Stimulated activated CD4-positive, alpha-beta T cell treated with anti-CD3 and anti-CD28 coated beads, Interleukin-4, amount 100 ng/mL, for 4 hours (primary cell): ENCODE measurements at regions not wholly inside any gene's neighbourhood (a gene's known extent, or its start where the extent isn't known, plus 50 kb on each side); places are given as distances from the start of the nearest gene placed in this dataset.

Experiments
- DNase-seq, 2 experiments: peaks; one replicate each; pipeline ENCODE4 v3.0.0-alpha.2; 2020

DNA sequence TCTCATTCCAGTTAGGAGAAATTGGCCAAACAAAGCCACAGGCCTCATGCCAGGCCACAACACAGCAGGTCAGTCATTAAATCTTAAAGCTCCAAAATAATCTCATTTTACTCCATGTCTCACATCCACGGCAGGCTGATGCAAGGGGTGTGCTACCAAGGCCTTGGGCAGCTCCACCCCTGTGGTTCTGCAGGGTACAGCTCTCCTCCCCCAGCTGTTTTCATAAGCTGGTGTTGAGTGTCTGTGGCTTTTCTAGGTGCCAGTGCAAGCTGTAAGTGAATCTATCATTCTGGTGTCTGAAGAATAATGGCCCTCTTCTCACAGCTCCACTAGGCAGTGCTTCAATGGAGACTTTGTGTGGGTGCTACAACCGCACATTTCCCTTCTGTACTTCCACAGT is 949.2 kb downstream of the TECRL start:
- no peak for DNase-seq

DNA sequence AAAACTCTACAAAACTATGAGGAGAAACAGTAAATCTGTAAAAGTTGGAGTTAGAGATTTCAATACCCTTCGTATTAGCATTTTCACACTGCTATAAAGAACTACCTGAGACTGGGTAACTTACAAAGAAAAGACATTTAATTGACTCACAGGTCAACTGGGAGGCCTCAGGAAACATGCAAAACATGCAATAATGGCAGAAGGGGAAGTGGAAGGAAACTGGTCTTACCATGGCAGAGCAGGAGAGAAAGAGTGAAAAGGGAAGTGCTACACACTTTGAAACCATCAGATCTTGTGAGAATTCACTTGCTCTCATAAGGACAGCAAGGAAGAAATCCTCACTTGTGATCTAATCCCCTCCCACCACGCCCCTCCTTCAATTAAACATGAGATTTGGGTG is 949.9 kb downstream of the TECRL start:
- no peak for DNase-seq

DNA sequence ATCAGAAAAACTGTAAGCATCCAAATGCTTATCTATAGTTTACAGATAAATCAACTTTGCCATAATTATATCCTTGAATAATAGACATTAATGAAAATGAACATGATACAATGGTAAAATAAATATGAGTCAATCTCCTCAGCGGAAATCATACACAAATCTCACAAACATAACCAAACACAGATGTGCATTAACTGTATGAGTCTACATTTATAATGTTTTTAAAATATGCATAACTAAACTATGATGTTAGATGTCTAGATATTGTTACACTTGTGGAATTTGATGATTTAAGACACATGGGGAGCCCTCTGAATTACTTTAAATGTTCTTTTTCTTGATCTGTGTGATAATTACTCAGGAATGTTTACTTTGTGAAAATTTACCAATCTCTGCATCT is 951.2 kb downstream of the TECRL start:
- DNase-seq: no peak

DNA sequence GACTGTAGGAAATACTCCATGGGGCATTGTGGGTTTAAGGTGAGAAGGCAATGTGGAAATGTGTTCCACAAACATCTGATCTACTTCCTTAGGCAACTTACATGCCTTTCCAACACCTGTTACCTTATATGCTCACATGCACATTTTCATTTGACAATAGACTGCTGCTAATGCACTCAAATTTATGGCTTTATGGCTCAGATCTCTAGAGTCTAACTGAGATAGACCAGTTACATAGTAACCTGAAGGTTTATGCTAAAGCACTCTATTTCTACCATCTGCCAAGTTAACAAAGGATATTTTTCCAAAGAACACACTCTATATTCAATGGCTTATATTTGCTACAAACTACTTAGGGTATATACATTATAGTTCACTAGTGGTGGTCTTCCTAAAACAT is 969.0 kb downstream of the TECRL start:
- no peak for DNase-seq

DNA sequence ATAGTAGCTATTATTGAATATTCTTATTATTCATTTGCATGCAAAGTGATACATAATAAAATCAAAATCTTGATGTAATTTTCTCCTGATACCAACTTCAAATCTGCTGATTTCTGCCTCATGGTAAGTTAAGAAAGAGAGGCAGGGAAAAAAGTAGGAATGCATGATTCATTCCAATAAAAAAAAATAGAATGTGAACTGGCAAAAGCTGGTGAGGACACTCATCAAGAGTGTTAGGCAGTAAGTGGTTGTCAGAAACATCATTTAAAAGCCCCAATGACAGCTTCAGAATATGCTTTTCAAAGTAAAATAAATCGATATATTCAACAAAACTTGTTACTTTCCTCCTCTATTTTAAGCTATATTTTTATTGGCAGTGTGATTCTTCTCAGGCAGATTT is 979.1 kb downstream of the TECRL start:
- no peak for DNase-seq

DNA sequence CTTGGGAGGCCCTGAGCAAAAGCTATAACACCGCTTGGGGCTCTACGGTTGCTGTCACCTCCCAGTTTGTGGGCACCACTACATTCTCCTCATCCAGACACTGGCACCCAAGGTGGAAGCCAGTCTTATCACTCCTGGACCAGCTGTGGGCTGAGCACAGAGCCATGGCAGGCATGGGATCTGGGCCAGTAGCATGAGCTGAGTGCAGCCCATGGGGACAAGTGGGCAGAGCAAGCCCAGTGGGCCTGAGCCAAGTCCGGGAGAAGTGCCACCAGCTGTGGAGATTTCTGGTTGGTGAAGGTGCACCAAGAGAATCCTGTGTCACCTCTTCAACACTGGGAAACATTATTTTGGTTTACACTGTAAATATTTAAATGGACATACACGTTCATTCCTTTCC is 1013.0 kb downstream of the TECRL start:
- no peak for DNase-seq

DNA sequence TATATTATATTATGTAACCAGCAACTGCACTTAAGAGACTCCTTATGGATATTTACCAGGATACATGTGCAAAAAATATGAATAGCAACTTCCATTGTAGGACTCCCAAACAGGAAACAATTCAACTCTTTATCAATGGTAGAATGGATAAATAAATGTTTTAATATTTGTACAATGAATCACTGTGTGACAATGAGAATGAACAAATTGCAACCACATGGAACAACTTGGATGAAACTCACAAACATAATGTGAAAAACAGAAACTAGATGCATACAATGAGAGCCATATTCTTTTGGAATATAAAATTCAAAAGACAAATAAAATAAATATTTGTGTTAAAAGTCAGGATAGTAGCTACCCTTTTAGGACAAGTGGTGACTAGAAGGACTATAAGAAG is 1015.7 kb downstream of the TECRL start:
- DNase-seq: no peak

DNA sequence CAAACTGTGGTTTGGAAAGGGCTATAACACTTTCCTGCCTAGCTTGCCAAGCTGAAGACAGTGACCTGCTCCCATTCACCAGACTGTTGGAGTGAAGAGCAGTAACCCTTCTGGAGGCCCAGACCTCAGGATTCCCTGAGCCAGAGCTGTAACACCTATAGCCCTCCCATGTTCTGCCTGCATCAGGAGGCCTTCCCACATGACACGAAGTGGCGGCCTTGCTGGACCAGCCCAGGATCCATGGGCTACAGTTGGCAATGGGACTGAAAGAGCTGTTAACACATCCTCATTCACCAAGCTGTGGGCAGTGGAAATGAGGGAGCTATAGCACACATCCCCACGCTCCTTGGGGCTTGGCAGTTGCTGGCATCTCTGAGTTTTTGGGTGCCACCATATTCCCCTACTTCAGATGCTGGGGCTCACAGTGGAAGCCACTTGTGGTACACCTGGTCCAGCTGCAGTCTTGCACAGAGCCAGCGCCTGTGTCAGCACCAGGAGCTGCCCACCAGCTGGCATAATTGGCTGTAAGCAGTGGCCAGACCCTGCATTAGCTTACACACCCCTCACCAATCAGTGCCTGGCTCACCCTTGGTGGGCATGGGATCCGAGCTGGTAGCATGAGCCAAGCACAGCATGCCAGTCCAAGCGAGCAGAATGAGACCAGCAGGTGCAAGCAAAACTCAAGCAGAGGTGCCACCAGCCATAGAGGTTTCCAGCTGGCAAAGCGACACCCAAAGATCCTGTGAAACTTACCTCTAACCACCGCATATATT is 1029.3 kb downstream of the TECRL start:
- DNase-seq: no peak

DNA sequence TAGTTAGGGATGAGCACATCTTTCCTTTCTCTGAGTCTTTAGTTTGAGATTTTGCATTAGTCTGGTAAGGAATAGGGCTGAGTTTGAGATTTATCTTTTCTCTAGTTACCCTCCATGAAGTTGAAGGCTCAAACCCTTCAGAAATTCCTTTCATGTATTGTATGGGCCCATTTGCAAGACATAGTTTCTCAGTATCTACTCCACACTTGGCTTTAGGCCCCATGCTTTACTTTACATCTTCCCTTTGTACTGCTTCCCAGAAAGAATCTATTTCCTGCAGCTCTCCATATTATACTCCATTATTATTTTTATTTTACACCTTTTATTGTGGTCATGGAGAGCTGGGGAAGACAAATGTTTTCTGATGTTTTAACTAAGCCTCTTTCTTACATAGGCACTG is 1038.2 kb downstream of the TECRL start:
- no peak for DNase-seq

DNA sequence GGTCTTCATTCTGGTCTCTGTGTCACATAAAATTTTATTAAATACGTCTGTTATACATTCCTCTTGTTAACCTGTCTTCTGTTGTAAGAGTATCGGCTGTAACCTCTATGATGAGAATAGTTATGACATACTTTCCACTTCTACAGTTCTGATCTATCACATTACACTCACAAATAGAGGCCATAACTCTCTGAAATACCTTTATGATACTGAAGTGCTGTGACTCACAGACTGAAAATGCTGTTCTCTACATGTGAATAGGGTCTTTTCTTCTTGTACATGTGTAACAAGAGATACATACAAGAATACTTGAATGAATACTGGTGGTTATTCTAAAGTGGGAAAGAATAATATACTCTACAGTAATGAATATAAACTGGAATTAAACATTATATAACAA is 1047.6 kb downstream of the TECRL start:
- no peak for DNase-seq

DNA sequence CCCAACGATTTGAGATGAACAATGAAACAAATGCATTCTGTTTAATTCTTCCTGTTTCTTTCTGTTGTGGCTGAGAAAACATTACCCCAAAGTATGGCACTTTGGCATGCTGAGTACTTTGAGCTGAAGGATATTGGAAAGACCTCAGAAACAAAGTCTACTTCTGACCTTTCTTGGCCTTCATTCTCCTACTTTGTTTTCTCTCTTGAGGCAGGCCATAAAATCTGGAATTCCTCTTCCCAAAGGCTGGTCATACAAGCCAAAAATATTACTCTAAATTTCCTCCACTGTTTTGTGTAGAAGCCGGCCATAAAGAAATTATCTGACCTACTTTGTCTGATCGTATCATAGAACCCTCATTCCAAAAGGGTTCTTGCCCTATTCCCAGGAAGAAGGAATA is 1048.2 kb downstream of the TECRL start:
- no peak for DNase-seq

DNA sequence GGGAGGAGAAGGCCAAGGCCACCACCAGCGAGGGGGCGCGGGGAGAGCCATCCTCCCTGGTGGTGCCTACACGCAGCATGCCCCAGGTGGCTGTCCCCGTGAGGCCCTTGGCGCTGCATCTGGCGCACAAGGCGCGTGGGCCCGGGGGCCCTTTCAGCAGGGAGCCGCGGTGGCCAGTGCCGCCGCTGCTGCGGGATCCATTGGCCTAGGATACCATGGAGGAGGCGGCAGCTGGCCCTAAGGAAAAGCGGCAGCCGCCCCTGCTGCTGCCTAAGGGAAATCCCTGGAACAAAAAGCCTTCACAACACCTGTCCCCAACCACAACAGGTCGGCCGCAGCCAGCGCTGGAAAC is 1059.6 kb downstream of the TECRL start:
- DNase-seq: no peak

DNA sequence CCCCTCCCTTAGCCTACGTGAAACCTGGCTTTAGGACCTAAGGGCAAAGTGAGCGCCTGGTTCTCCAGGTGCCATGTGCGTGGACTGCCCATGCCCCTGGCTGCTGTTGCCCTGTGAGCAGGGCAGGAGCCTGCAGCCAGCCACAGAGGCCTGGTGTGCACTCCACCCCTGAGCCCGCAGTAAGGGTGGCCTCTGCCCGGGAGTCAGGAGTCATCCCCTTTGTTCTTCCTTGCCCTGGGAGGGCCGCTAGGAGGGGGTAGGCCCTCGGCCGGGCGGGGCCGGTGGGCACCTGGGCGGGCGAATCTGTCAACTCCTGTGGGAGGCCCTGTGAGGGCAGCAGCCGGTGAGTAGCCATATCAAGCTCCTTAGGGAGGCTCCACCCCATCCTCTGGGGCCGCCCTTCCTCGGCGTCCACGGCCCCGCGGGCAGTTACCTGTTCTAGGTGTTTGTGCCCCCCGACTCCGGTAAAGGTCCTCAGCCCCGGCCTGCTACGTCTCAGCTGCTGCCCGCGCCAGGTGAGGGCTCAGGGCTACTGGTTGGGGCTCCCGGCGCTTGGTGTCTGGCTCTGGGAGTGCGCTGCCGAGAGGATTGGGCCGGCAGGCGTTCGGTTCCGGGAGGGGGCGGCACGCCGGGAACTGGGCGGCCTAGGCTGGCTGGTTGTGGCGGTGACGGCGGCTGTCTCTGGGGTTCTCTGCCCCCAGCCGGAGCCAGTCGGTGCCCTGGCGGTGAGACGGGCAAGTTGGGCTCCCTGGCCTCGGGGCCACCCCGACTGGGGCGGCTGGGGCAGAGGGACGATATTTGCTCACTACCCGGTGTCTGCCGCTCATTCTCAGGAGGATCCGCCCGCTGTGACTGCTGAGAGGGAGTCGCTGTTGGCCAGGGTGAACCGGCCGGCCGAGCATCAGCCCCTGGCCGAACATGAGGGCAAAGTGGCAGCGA is 1060.2 kb downstream of the TECRL start:
- DNase-seq: no peak

DNA sequence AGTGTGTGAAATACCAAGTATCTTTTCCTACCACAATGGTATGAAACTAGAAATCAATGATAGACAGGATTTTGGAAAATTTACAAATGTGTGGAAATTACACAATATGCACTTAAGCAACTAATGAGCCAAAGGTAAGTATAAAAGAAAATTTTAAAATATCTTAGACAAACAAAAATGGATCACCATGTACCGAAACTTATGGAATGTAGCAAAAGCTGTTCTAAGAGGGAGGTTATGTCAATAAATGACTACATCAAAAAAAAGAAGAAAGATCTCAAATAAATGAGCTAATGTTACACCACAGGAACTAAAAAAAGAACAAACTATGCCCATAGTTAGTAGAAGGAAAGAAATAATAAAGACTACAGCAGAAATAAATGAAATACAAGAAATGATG is 1084.1 kb downstream of the TECRL start:
- DNase-seq: no peak

DNA sequence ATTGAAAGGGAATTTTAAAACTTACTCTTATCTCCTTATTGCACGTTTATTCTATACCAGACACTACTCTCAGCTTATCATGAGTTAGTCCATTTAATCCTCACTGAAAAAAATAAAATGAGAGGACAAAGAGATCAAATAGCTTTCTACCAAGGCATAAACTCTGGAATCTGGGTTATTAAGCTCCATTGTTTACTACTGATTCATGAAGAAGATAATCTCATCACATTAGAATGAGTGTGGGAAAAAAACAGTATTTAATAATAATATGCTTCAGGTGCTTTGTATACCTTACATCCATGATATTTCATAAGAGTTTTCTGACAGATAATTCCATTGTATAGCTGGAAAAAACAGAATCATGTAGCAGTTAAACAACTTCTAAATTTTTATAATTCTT is 1092.6 kb downstream of the TECRL start:
- no peak for DNase-seq

DNA sequence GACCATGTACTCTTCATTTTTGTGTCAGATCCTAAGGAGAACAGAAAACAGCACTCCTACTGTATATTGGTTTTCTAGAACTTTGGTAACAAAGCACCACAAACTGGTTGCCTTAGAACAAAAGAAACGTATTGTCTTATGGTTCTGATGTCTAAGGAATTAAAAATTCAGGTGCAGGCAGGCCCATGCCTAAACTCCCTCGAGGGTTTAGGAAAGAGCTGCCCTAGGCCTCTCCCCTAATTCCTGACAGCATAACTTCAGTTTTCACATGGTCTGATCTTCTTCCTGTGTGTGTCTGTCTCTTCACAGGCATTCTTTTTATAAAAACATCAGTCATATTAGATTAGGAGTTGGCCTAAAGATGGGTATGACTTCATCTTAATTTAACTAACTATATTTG is 1093.6 kb downstream of the TECRL start:
- DNase-seq: no peak

DNA sequence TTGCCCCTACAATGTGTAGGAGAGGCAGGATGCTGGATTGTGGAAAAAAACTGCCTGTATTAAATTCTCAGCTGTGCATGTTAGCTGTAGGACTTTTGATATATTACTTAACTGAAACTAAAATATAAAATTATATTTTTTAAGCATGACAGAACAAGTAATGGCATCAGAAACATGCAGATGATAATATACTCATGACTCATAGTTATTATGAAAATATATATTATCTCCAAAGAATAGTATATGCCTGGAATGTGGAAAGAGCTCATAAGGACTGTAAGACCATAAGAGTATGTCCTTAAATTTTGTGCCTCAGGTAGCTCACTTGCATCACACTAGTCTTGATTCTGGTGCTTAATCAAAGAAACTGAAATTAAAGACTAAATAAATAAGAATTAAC is 1100.6 kb downstream of the TECRL start:
- DNase-seq: no peak

DNA sequence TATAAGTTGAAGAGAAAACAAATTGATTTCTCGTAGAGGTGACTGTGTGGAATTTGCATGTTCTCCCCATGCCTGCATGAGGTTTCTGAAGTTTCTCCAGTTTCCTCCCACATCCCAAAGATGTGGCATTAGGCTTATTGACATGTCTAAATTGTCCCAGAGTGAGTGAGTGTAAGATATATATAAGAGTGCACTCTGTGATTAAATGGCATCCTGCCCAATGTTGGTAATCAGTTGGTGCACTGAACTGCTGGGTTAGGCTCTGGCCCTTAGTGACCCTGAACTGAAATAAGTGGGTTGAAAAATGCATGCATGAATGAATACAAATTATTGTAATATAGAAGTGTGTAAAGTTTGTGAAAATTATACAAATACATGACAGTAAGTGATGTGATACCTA is 1106.5 kb downstream of the TECRL start:
- DNase-seq: no peak

DNA sequence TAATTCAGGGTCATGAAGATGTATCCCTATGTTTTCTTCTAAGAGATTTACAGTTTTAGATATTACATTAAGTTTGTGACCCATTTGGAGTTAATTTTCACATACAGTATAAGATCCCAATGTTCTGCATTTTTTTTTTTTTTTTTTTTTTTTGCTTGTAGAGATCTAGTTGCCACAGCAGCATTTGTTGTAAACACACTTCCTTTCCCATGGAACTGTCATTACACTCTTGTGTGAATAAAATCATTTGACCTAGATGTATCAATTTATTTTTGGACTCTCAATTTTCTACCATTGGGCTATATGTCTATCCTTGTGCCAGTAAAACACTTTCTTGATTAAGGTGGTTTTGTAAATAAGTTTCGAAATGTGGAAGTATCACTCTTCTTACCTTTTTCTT is 1107.2 kb downstream of the TECRL start:
- DNase-seq: no peak

DNA sequence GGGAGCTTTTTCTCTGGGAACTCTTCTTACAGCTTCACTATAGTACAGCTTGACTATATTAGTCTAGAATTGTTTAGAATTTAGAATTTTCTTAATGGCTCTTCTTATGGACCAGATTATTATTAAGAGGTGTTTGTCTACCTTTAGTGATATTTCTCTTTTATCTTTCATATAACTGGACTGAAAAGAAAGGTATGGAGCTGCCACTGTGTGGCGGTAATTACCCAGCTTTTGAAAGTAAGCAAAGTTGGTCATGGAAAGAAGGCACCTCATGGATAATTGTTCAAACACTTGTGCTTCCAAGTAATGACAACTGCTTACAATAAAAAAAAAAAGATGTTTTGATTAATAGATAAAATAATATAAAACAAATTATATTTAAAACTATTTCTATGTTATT is 1112.5 kb downstream of the TECRL start:
- no peak for DNase-seq

DNA sequence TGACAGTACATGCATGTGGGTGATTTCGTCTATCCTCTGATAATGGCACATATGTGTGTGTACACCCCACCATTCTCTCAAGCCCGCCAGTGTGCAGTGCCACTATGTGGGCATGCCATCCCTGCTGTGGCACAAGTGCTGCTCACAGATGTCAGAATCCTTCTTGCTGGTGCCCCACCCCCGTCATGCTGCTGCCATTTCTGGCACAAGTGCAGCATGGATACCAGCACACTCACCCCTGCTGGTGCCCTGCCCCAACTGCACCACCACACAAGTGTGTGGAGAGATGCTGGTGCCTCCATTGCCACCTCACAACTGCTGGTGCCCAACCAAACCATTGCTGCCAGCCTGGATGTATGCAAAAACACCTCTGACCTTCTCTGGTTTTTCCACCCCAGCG is 1133.8 kb downstream of the TECRL start:
- DNase-seq: no peak

DNA sequence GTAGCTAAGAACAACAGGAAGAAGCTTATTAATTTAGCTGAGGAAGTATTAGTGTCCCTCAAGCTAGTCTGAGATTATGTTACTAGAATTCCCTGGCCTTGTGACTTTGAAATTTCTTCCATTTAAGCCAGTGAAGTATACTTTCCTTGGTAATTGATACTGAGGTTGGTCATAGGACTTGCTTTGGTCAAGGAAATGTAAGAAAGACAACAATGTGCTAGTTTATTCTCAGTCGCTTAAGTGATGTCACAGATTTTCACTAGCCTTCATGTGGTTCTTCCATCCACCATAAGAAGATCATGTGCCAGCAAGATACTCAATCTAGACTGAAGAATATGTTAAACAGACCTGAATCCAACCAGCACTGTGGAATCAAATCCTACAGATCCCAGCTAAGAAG is 1140.1 kb downstream of the TECRL start:
- no peak for DNase-seq

DNA sequence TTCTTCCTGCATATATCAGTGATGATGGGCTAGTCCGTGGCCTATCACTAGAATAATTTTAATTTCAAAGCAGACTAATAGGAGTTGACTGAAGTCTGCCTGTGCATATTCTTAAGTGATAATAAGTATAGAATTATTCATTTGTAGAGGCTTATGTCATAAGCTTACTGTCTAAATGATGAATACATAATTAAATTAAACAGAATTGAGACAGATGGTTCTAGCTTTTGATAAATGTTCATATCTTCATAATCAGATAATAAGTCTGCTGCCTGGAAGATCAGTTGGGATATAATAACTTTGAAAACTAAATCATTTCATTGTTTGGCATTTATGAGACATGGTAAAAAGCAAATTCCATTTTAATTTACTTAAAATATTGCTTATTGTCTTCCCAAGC is 1175.6 kb downstream of the TECRL start:
- no peak for DNase-seq

DNA sequence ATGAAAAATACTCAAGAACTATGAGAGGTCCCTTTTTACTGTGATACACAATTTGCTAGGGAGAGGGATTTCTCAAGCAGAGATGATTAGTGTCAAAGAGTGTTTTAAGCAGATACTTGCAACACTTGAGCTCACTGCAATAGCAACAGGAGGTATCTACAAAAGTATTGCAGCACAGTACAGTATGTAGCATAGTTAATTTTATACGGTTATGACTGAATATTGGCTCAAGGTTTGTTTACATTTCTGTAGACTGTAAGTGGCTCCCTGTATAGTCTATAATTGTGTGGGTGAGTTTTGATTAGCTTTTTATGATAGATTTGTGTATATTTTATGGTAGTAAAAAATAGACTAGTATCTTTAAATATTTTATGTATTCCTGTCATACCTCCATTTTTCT is 1177.2 kb downstream of the TECRL start:
- DNase-seq: no peak

DNA sequence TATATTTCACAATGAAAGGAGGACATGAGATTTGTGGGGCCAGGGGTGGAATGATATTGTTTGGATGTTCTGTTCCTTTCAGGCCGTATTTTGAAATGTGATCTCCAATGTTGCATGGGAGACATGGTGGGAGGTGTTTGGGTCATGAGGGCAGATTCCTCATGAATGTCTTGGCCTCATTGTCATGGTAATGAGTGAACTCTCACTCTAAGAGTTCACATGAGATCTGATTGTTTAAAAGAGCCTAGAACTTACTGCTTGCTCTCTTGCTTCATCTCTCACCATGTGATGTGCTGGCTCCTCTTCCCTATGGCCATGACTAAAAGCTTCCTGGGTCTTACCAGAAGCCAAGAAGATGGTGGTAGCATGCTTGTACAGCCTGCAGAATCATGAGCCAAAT is 1183.0 kb downstream of the TECRL start:
- no peak for DNase-seq
